ENCODE measurements at regions not wholly inside any gene's neighbourhood (a gene's known extent, or its start where the extent isn't known, plus 50 kb on each side); places are given as distances from the start of the nearest gene placed in this dataset.

- no peaks in the 10 kb centered on the region for H3K36me3 Mint-ChIP-seq (ENCODE audit: low read depth)
- no peaks in the 10 kb centered on the region for H3K27me3 Mint-ChIP-seq (ENCODE audit: low read depth)
- H3K4me1 Mint-ChIP-seq: no peaks in the 10 kb centered on the region
- peaks cover 3% of the 10 kb centered on the region for H3K9me3 Mint-ChIP-seq
- TF ChIP-seq CTCF (IDR thresholded peaks at IDR 0.05; ENCODE audit: unreplicated experiment in 3 of 3): no peak
- no peak overlapping the region for H3K27ac Mint-ChIP-seq
- no peak overlapping the region for H3K4me3 Mint-ChIP-seq
Observed at GRCh38 chrX:37942170-37942569, 64.2 kb upstream of the SYTL5 start.

DNA sequence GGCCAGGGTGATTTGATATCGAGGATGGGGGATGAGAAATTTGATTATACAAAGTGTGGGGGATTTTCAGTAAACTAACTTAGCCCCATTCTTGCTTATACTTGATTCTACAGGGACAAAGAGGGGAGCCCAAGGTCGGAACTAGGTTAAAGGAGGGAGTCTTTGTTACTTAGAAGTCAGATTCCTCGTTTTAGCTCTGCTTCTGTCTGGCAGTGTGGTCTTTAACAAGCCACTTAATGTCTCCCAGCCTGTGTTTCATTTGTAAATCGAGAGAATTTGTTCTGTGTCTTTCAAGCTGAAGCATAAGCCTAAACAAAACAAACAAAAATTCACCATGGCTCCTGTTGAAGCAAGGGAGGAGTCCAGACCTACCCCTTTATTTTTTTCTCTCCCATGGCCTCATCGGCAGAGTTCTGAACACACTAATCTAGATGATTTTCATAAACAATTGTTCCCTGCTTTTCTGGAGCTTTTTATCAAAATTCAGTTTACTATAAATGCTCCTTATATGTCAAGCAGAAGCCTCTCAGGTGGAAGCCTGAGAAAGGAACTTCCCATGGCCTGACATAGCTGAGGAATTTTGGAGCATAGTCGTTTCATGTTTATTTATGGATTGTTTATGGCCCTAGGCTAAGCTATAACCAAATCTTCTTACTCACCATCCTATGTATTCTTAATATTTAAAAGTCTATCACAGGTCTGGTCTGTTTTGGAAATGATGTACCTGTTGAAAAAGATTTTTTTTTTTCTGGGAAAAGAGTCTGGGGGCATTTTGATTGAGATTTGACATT is 62.6 kb upstream of the SYTL5 start:
- Mint-ChIP-seq H3K4me1 (no peaks in the 10 kb centered on the region), H3K27ac (no peak overlapping the region), H3K36me3 (ENCODE audit: low read depth) (no peaks in the 10 kb centered on the region), H3K9me3 (peaks cover 3% of the 10 kb centered on the region), H3K27me3 (ENCODE audit: low read depth) (no peaks in the 10 kb centered on the region), H3K4me3 (no peak overlapping the region)
- TF ChIP-seq CTCF (IDR thresholded peaks at IDR 0.05; ENCODE audit: unreplicated experiment in 3 of 3): no peak

DNA sequence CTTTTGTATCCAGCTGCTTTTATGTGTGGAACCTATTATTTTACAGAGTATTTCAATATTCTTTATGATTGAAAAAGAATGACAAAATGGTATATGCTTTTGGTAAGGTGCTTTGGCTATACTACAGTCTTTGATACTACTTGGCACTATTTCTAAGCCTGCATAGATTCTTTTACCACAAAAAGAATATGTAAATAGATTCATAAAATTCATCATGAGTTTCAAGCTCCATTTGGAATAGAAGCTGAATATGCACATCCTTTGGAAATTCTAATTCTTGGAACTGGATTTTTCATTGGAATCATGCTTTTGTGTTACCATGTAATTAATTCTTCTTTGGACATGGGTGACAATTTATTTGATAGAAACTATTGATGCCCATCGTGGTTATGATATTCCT is 60.2 kb upstream of the SYTL5 start:
- H3K36me3 Mint-ChIP-seq (ENCODE audit: low read depth): no peaks in the 10 kb centered on the region
- H3K27me3 Mint-ChIP-seq (ENCODE audit: low read depth): no peaks in the 10 kb centered on the region
- H3K4me1 Mint-ChIP-seq: no peaks in the 10 kb centered on the region
- TF ChIP-seq CTCF (IDR thresholded peaks at IDR 0.05; ENCODE audit: unreplicated experiment in 3 of 3): no peak
- no peak overlapping the region for H3K4me3 Mint-ChIP-seq
- no peak overlapping the region for H3K27ac Mint-ChIP-seq
- H3K9me3 Mint-ChIP-seq: no peaks in the 10 kb centered on the region

DNA sequence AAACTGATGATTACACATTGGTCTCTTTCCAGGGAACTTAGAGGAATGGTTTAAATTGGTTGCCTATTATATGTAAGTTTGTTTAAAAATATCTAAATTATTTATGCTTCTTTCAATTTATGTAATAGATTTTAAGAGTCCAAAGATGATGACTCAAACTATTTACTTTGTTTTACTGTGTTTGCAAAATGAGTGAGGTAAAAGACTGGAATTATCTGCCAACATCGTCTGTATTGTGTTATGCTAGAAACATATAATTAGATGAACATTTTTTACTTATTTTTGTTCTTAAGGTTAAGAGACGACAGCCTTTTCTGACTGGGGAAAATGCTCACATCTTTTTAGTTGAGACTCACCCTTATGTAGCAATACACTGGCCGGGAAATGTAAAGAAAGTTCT is 51.1 kb upstream of the SYTL5 start:
- Mint-ChIP-seq H3K4me3 (no peak overlapping the region), H3K27ac (no peak overlapping the region), H3K4me1 (peaks cover 12% of the 10 kb centered on the region), H3K9me3 (no peaks in the 10 kb centered on the region), H3K27me3 (ENCODE audit: low read depth) (no peaks in the 10 kb centered on the region), H3K36me3 (ENCODE audit: low read depth) (no peaks in the 10 kb centered on the region)
- no peak for TF ChIP-seq CTCF (IDR thresholded peaks at IDR 0.05; ENCODE audit: unreplicated experiment in 3 of 3)

- no peaks in the 10 kb centered on the region for H3K36me3 Mint-ChIP-seq (ENCODE audit: low read depth)
- no peak overlapping the region for H3K27ac Mint-ChIP-seq
- TF ChIP-seq CTCF (IDR thresholded peaks at IDR 0.05; ENCODE audit: unreplicated experiment in 3 of 3): no peak
- no peak overlapping the region for H3K4me3 Mint-ChIP-seq
- peaks cover 14% of the 10 kb centered on the region for H3K4me1 Mint-ChIP-seq
- no peaks in the 10 kb centered on the region for H3K27me3 Mint-ChIP-seq (ENCODE audit: low read depth)
- H3K9me3 Mint-ChIP-seq: no peaks in the 10 kb centered on the region
Observed at GRCh38 chrX:37956223-37956622, 50.1 kb upstream of the SYTL5 start.

Data from nephron (organoid).